ENCODE measurements at regions not wholly inside any gene's neighbourhood (a gene's known extent, or its start where the extent isn't known, plus 50 kb on each side); places are given as distances from the start of the nearest gene placed in this dataset.

- H3K4me3 ChIP-seq = no peak overlapping the region
- no peak for TF ChIP-seq CTCF (IDR thresholded peaks at IDR 0.05)
- intact Hi-C loops (cut with DNase I, micrococcal nuclease) = loop anchor here in 1 of 2 donors (10.0 kb wide), 1 partner anchor 406 kb away; no protein-coding TSS in a partner anchor
- H3K9me3 ChIP-seq = no peaks in the 10 kb centered on the region
- DNase-seq (no peak), ATAC-seq (no peak)
- no peaks in the 10 kb centered on the region for H3K4me1 ChIP-seq (ENCODE audit: low read depth)
- H3K36me3 ChIP-seq (ENCODE audit: low read depth) = no peaks in the 10 kb centered on the region
Observed at GRCh38 chr11:56849250-56849649, 100.8 kb upstream of the OR9G4 start.

- Histone ChIP-seq H3K4me1 (ENCODE audit: low read depth) (no peaks in the 10 kb centered on the region), H3K36me3 (ENCODE audit: low read depth) (no peaks in the 10 kb centered on the region), H3K4me3 (no peak overlapping the region), H3K9me3 (no peaks in the 10 kb centered on the region)
- ATAC-seq (no peak), DNase-seq (no peak)
- TF ChIP-seq CTCF (IDR thresholded peaks at IDR 0.05) = no peak
- intact Hi-C loops (cut with DNase I, micrococcal nuclease) = loop anchor here in 1 of 2 donors (10.0 kb wide), 1 partner anchor 407 kb away; no protein-coding TSS in a partner anchor
Observed at GRCh38 chr11:56848141-56848809, 99.8 kb upstream of the OR9G4 start.

- TF ChIP-seq CTCF (IDR thresholded peaks at IDR 0.05) = no peak
- Histone ChIP-seq H3K9me3 (no peaks in the 10 kb centered on the region), H3K4me3 (no peak overlapping the region), H3K4me1 (ENCODE audit: low read depth) (no peaks in the 10 kb centered on the region), H3K36me3 (ENCODE audit: low read depth) (no peaks in the 10 kb centered on the region)
- intact Hi-C loops (cut with DNase I, micrococcal nuclease) = loop anchor here in 1 of 2 donors (10.0 kb wide), 1 partner anchor 408 kb away; no protein-coding TSS in a partner anchor
- no peak for DNase-seq
- no peak for ATAC-seq
Observed at GRCh38 chr11:56846631-56847576, 98.4 kb upstream of the OR9G4 start.

- Histone ChIP-seq H3K9me3 (no peaks in the 10 kb centered on the region), H3K4me3 (no peak overlapping the region), H3K36me3 (ENCODE audit: low read depth) (no peaks in the 10 kb centered on the region), H3K4me1 (ENCODE audit: low read depth) (peaks cover 2% of the 10 kb centered on the region)
- DNase-seq (peak in 1 of 3 donors; percentile 40), ATAC-seq (no peak)
- no peak for TF ChIP-seq CTCF (IDR thresholded peaks at IDR 0.05)
- intact Hi-C loops (cut with DNase I, micrococcal nuclease) = loop anchor here in 1 of 2 donors (10.0 kb wide), 1 partner anchor 410 kb away; no protein-coding TSS in a partner anchor
Observed at GRCh38 chr11:56845121-56845732, 96.7 kb upstream of the OR9G4 start.

GRCh38 chr11:56843816-56844215 is 95.3 kb upstream of the OR9G4 start:
- no peaks in the 10 kb centered on the region for H3K36me3 ChIP-seq (ENCODE audit: low read depth)
- DNase-seq (no peak), ATAC-seq (no peak)
- no peak for TF ChIP-seq CTCF (IDR thresholded peaks at IDR 0.05)
- peaks cover 2% of the 10 kb centered on the region for H3K4me1 ChIP-seq (ENCODE audit: low read depth)
- no peaks in the 10 kb centered on the region for H3K9me3 ChIP-seq
- H3K4me3 ChIP-seq = no peak overlapping the region
- intact Hi-C loops (cut with DNase I, micrococcal nuclease) = loop anchor here (5.0 to 10.0 kb wide), 2 partner anchors 408 to 411 kb away; no protein-coding TSS in a partner anchor
